ENCODE measurements at regions not wholly inside any gene's neighbourhood (a gene's known extent, or its start where the extent isn't known, plus 50 kb on each side); places are given as distances from the start of the nearest gene placed in this dataset.

DNA sequence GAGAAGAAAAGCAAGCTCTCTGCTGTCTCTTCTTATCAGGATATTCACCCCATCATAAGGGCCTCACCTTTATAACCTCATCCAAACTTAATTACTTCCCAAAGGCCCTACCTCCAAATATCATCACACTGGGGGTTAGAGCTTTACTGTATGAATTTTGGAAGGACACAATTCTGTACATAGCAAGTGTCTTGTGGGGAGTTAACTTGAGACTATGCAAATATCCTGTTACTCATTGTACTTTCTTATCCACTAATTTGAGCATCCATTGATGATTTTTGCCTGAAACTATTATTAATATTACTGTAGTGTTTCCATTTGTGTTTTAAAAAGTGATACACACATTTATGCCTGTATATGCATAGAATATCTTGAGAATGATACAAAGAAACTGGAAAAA is 129.1 kb upstream of the IVNS1ABP start:
- Histone ChIP-seq H3K4me1 (no peaks in the 10 kb centered on the region), H3K9me3 (no peaks in the 10 kb centered on the region), H3K27ac (no peak overlapping the region), H3K4me3 (no peak overlapping the region), H3K36me3 (no peaks in the 10 kb centered on the region), H3K27me3 (no peaks in the 10 kb centered on the region)
- DNase-seq = no peak
- TF ChIP-seq, protein P1, sequence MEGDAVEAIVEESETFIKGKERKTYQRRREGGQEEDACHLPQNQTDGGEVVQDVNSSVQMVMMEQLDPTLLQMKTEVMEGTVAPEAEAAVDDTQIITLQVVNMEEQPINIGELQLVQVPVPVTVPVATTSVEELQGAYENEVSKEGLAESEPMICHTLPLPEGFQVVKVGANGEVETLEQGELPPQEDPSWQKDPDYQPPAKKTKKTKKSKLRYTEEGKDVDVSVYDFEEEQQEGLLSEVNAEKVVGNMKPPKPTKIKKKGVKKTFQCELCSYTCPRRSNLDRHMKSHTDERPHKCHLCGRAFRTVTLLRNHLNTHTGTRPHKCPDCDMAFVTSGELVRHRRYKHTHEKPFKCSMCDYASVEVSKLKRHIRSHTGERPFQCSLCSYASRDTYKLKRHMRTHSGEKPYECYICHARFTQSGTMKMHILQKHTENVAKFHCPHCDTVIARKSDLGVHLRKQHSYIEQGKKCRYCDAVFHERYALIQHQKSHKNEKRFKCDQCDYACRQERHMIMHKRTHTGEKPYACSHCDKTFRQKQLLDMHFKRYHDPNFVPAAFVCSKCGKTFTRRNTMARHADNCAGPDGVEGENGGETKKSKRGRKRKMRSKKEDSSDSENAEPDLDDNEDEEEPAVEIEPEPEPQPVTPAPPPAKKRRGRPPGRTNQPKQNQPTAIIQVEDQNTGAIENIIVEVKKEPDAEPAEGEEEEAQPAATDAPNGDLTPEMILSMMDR (IDR thresholded peaks at IDR 0.05) = no peak
- TF ChIP-seq POLR2A (IDR thresholded peaks at IDR 0.05) = no peak

DNA sequence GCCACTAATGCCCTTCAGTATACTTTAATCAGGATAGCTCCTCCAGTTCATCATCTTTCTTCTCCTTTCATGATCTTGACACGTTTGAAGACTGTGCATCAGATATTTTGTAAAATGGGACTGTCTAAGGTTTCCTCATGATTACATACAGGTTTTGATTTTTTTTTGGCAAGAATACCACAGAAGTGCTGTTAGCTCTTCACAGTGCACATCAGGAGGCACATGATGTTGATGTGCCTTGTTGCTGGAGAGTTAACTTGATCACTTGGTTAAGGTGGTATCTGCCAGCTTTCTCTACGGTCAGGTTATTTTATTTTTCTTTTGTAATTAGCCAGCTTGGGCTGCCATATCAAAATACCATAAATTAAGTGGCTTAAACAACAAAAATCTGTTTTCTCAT is 128.6 kb upstream of the IVNS1ABP start:
- TF ChIP-seq POLR2A (IDR thresholded peaks at IDR 0.05) = no peak
- TF ChIP-seq, protein P1 (IDR thresholded peaks at IDR 0.05) = no peak
- no peak for DNase-seq
- Histone ChIP-seq H3K27me3 (no peaks in the 10 kb centered on the region), H3K4me3 (no peak overlapping the region), H3K9me3 (no peaks in the 10 kb centered on the region), H3K36me3 (no peaks in the 10 kb centered on the region), H3K4me1 (no peaks in the 10 kb centered on the region), H3K27ac (no peak overlapping the region)

DNA sequence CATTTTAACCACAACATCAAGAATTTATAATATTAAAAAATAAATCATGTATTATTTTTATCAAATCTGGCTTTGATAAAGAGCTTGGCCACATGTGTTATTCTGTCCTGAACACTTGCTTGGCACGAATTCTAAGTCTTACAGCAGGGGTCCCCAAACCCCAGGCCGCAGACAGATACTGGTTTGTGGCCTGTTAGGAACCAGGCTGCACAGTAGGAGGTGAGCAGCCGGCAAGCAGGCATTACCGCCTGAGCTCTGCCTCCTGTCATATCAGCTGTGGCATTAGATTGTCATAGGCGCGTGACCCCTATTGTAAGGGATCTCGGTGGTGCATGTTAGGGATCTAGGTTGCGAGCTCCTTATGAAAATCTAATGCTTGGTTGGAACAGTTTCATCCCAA is 127.6 kb upstream of the IVNS1ABP start:
- Histone ChIP-seq H3K4me1 (peaks cover 0 to 3% (median 0%) of the 10 kb centered on the region in 4 donors), H3K4me3 (no peak overlapping the region), H3K9me3 (no peaks in the 10 kb centered on the region), H3K27ac (no peak overlapping the region), H3K27me3 (no peaks in the 10 kb centered on the region), H3K36me3 (no peaks in the 10 kb centered on the region)
- DNase-seq = no peak
- TF ChIP-seq, protein P1 (IDR thresholded peaks at IDR 0.05) = no peak
- no peak for TF ChIP-seq POLR2A (IDR thresholded peaks at IDR 0.05)

DNA sequence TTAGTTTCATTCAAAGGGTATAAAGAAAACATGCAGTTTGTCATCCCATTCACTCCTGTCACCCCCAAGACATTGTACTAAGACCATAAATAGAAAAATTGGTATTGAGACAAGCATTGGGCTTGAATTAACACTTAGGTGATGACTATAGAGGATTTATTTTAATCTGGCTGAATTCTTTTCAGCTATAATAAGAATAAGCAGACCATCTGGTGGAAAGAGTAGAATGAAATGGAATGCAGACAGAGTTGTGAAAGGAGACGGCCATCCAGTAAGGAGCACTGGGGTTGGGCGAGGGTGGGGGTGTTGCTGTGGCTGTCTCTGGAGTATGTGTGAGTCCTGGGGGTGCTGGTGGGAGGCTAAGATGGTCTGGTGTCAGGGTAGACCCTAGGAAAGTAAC is 125.0 kb upstream of the IVNS1ABP start:
- no peak overlapping the region for H3K4me3 ChIP-seq
- H3K27ac ChIP-seq = no peak overlapping the region
- DNase-seq = no peak
- no peaks in the 10 kb centered on the region for H3K27me3 ChIP-seq
- peaks cover 0 to 8% (median 0%) of the 10 kb centered on the region in 4 donors for H3K4me1 ChIP-seq
- no peaks in the 10 kb centered on the region for H3K9me3 ChIP-seq
- no peaks in the 10 kb centered on the region for H3K36me3 ChIP-seq
- TF ChIP-seq, protein P1 (IDR thresholded peaks at IDR 0.05) = no peak
- TF ChIP-seq POLR2A (IDR thresholded peaks at IDR 0.05) = no peak

DNA sequence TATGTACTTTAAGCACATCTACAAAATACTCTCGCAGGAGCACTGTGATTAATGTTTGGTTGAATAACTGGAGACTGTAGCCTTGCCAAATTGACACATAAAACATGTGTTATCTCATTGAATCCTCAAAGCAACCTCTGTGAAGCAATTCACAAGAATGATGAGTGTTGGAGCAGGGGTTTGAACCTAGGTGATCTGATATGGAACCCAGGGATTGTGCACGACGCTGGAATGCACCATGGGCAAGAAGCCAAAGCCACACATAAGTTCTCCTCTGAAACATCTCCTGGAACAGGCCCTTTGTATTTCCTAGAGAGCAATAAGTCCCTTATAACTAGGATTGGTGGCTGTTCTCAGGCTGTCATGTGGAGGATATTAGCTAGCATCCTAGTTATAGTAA is 124.6 kb upstream of the IVNS1ABP start:
- Histone ChIP-seq H3K4me3 (no peak overlapping the region), H3K9me3 (no peaks in the 10 kb centered on the region), H3K27me3 (no peaks in the 10 kb centered on the region), H3K27ac (no peak overlapping the region), H3K4me1 (peaks cover 0 to 8% (median 0%) of the 10 kb centered on the region in 4 donors), H3K36me3 (no peaks in the 10 kb centered on the region)
- no peak for DNase-seq
- TF ChIP-seq, protein P1 (IDR thresholded peaks at IDR 0.05) = no peak
- TF ChIP-seq POLR2A (IDR thresholded peaks at IDR 0.05) = no peak

DNA sequence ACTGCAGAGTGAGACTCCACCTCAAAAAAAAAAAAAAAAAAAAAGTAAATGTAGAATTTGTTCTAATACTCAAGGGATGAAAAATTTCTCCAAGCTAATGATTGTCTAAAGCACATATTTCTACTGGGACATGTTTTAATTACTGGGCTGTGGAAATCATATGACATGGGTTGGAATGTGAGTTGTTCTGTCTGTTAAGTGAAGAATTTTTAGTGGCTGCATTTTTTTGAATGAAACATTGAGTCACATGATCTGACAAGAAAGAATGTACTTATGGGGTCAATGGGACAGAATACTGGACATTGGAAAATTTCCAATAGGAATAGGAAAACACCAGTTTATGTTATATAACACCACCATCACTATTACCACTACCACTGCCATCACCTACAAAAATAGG is 123.8 kb upstream of the IVNS1ABP start:
- no peaks in the 10 kb centered on the region for H3K27me3 ChIP-seq
- no peak overlapping the region for H3K4me3 ChIP-seq
- DNase-seq = no peak
- TF ChIP-seq POLR2A (IDR thresholded peaks at IDR 0.05) = no peak
- TF ChIP-seq, protein P1 (IDR thresholded peaks at IDR 0.05) = no peak
- H3K4me1 ChIP-seq = peaks cover 0 to 8% (median 0%) of the 10 kb centered on the region in 4 donors
- H3K27ac ChIP-seq = no peak overlapping the region
- no peaks in the 10 kb centered on the region for H3K36me3 ChIP-seq
- no peaks in the 10 kb centered on the region for H3K9me3 ChIP-seq
